ENCODE measurements at regions not wholly inside any gene's neighbourhood (a gene's known extent, or its start where the extent isn't known, plus 50 kb on each side); places are given as distances from the start of the nearest gene placed in this dataset.
A peak's percentile ranks its signal among the peaks of the same experiment; 100 is the strongest.

- no peak overlapping the region for H3K9ac ChIP-seq (ENCODE audit: low read depth, low read length)
- no peak overlapping the region for H3K4me3 ChIP-seq (ENCODE audit: low read depth, low read length)
- no peaks in the 10 kb centered on the region for H3K4me1 ChIP-seq (ENCODE audit: control insufficient read depth, insufficient read depth, low read length)
- H3K27me3 ChIP-seq (ENCODE audit: control insufficient read depth, insufficient read depth, low read length): no peaks in the 10 kb centered on the region
- no peaks in the 10 kb centered on the region for H3K36me3 ChIP-seq (ENCODE audit: control insufficient read depth, insufficient read depth, low read length)
- H3K9me3 ChIP-seq (ENCODE audit: control insufficient read depth, insufficient read depth, low read length): no peaks in the 10 kb centered on the region
Measured at GRCh38 chr6:145238787-145239186, 496.5 kb downstream of the EPM2A start.

- Histone ChIP-seq H3K4me3 (ENCODE audit: low read depth, low read length) (no peak overlapping the region), H3K9ac (ENCODE audit: low read depth, low read length) (no peak overlapping the region), H3K4me1 (ENCODE audit: control insufficient read depth, insufficient read depth, low read length) (no peaks in the 10 kb centered on the region), H3K27me3 (ENCODE audit: control insufficient read depth, insufficient read depth, low read length) (no peaks in the 10 kb centered on the region), H3K9me3 (ENCODE audit: control insufficient read depth, insufficient read depth, low read length) (no peaks in the 10 kb centered on the region), H3K36me3 (ENCODE audit: control insufficient read depth, insufficient read depth, low read length) (no peaks in the 10 kb centered on the region)
Measured at GRCh38 chr6:145241039-145241438, 494.3 kb downstream of the EPM2A start.

GRCh38 chr6:145241721-145242120 is 493.6 kb downstream of the EPM2A start:
- Histone ChIP-seq H3K4me3 (ENCODE audit: low read depth, low read length) (no peak overlapping the region), H3K9ac (ENCODE audit: low read depth, low read length) (no peak overlapping the region), H3K9me3 (ENCODE audit: control insufficient read depth, insufficient read depth, low read length) (no peaks in the 10 kb centered on the region), H3K4me1 (ENCODE audit: control insufficient read depth, insufficient read depth, low read length) (no peaks in the 10 kb centered on the region), H3K27me3 (ENCODE audit: control insufficient read depth, insufficient read depth, low read length) (no peaks in the 10 kb centered on the region), H3K36me3 (ENCODE audit: control insufficient read depth, insufficient read depth, low read length) (no peaks in the 10 kb centered on the region)

GRCh38 chr6:145244349-145245100 is 490.8 kb downstream of the EPM2A start:
- no peaks in the 10 kb centered on the region for H3K36me3 ChIP-seq (ENCODE audit: control insufficient read depth, insufficient read depth, low read length)
- no peaks in the 10 kb centered on the region for H3K27me3 ChIP-seq (ENCODE audit: control insufficient read depth, insufficient read depth, low read length)
- H3K4me1 ChIP-seq (ENCODE audit: control insufficient read depth, insufficient read depth, low read length): no peaks in the 10 kb centered on the region
- H3K9ac ChIP-seq (ENCODE audit: low read depth, low read length): no peak overlapping the region
- no peak overlapping the region for H3K4me3 ChIP-seq (ENCODE audit: low read depth, low read length)
- H3K9me3 ChIP-seq (ENCODE audit: control insufficient read depth, insufficient read depth, low read length): no peaks in the 10 kb centered on the region

- H3K27me3 ChIP-seq (ENCODE audit: control insufficient read depth, insufficient read depth, low read length): no peaks in the 10 kb centered on the region
- H3K4me1 ChIP-seq (ENCODE audit: control insufficient read depth, insufficient read depth, low read length): no peaks in the 10 kb centered on the region
- no peak overlapping the region for H3K4me3 ChIP-seq (ENCODE audit: low read depth, low read length)
- peak overlapping the region; percentile 2 for H3K9ac ChIP-seq (ENCODE audit: low read depth, low read length)
- no peaks in the 10 kb centered on the region for H3K36me3 ChIP-seq (ENCODE audit: control insufficient read depth, insufficient read depth, low read length)
- no peaks in the 10 kb centered on the region for H3K9me3 ChIP-seq (ENCODE audit: control insufficient read depth, insufficient read depth, low read length)
Measured at GRCh38 chr6:145245119-145245518, 490.2 kb downstream of the EPM2A start.

GRCh38 chr6:145247692-145248419 is 487.5 kb downstream of the EPM2A start:
- H3K9me3 ChIP-seq (ENCODE audit: control insufficient read depth, insufficient read depth, low read length): no peaks in the 10 kb centered on the region
- no peak overlapping the region for H3K4me3 ChIP-seq (ENCODE audit: low read depth, low read length)
- H3K27me3 ChIP-seq (ENCODE audit: control insufficient read depth, insufficient read depth, low read length): no peaks in the 10 kb centered on the region
- H3K4me1 ChIP-seq (ENCODE audit: control insufficient read depth, insufficient read depth, low read length): no peaks in the 10 kb centered on the region
- H3K9ac ChIP-seq (ENCODE audit: low read depth, low read length): no peak overlapping the region
- H3K36me3 ChIP-seq (ENCODE audit: control insufficient read depth, insufficient read depth, low read length): no peaks in the 10 kb centered on the region

- H3K4me1 ChIP-seq (ENCODE audit: control insufficient read depth, insufficient read depth, low read length): no peaks in the 10 kb centered on the region
- no peaks in the 10 kb centered on the region for H3K36me3 ChIP-seq (ENCODE audit: control insufficient read depth, insufficient read depth, low read length)
- H3K9me3 ChIP-seq (ENCODE audit: control insufficient read depth, insufficient read depth, low read length): no peaks in the 10 kb centered on the region
- H3K9ac ChIP-seq (ENCODE audit: low read depth, low read length): no peak overlapping the region
- H3K4me3 ChIP-seq (ENCODE audit: low read depth, low read length): no peak overlapping the region
- no peaks in the 10 kb centered on the region for H3K27me3 ChIP-seq (ENCODE audit: control insufficient read depth, insufficient read depth, low read length)
Measured at GRCh38 chr6:145250436-145250835, 484.9 kb downstream of the EPM2A start.

- Histone ChIP-seq H3K9me3 (ENCODE audit: control insufficient read depth, insufficient read depth, low read length) (no peaks in the 10 kb centered on the region), H3K27me3 (ENCODE audit: control insufficient read depth, insufficient read depth, low read length) (no peaks in the 10 kb centered on the region), H3K9ac (ENCODE audit: low read depth, low read length) (no peak overlapping the region), H3K4me1 (ENCODE audit: control insufficient read depth, insufficient read depth, low read length) (no peaks in the 10 kb centered on the region), H3K36me3 (ENCODE audit: control insufficient read depth, insufficient read depth, low read length) (no peaks in the 10 kb centered on the region), H3K4me3 (ENCODE audit: low read depth, low read length) (no peak overlapping the region)
Measured at GRCh38 chr6:145252737-145253136, 482.6 kb downstream of the EPM2A start.

- Histone ChIP-seq H3K4me3 (ENCODE audit: low read depth, low read length) (no peak overlapping the region), H3K27me3 (ENCODE audit: control insufficient read depth, insufficient read depth, low read length) (no peaks in the 10 kb centered on the region), H3K36me3 (ENCODE audit: control insufficient read depth, insufficient read depth, low read length) (no peaks in the 10 kb centered on the region), H3K4me1 (ENCODE audit: control insufficient read depth, insufficient read depth, low read length) (no peaks in the 10 kb centered on the region), H3K9ac (ENCODE audit: low read depth, low read length) (no peak overlapping the region), H3K9me3 (ENCODE audit: control insufficient read depth, insufficient read depth, low read length) (no peaks in the 10 kb centered on the region)
Measured at GRCh38 chr6:145254649-145255401, 480.5 kb downstream of the EPM2A start.

GRCh38 chr6:145257704-145258103 is 477.6 kb downstream of the EPM2A start:
- H3K4me3 ChIP-seq (ENCODE audit: low read depth, low read length): no peak overlapping the region
- H3K36me3 ChIP-seq (ENCODE audit: control insufficient read depth, insufficient read depth, low read length): no peaks in the 10 kb centered on the region
- H3K4me1 ChIP-seq (ENCODE audit: control insufficient read depth, insufficient read depth, low read length): no peaks in the 10 kb centered on the region
- H3K9me3 ChIP-seq (ENCODE audit: control insufficient read depth, insufficient read depth, low read length): no peaks in the 10 kb centered on the region
- H3K9ac ChIP-seq (ENCODE audit: low read depth, low read length): no peak overlapping the region
- H3K27me3 ChIP-seq (ENCODE audit: control insufficient read depth, insufficient read depth, low read length): no peaks in the 10 kb centered on the region

- Histone ChIP-seq H3K9ac (ENCODE audit: low read depth, low read length) (no peak overlapping the region), H3K9me3 (ENCODE audit: control insufficient read depth, insufficient read depth, low read length) (no peaks in the 10 kb centered on the region), H3K4me1 (ENCODE audit: control insufficient read depth, insufficient read depth, low read length) (no peaks in the 10 kb centered on the region), H3K36me3 (ENCODE audit: control insufficient read depth, insufficient read depth, low read length) (no peaks in the 10 kb centered on the region), H3K27me3 (ENCODE audit: control insufficient read depth, insufficient read depth, low read length) (no peaks in the 10 kb centered on the region), H3K4me3 (ENCODE audit: low read depth, low read length) (no peak overlapping the region)
Measured at GRCh38 chr6:145258122-145258521, 477.2 kb downstream of the EPM2A start.
